C4-2B (cell line): ENCODE measurements at regions not wholly inside any gene's neighbourhood (a gene's known extent, or its start where the extent isn't known, plus 50 kb on each side); places are given as distances from the start of the nearest gene placed in this dataset.

Source experiments
- ZFX ChIP-seq: fragments of 450-650 bp; IDR thresholded peaks from 2 replicates; pipeline ENCODE4 v1.6.1; 2017
- TF ChIP-seq, protein P1 (sequence below): fragments of 450-650 bp; conservative IDR thresholded peaks from 2 replicates; pipeline ENCODE4 v1.5.1; 2017; ENCODE audit warnings: mild to moderate bottlenecking

DNA sequence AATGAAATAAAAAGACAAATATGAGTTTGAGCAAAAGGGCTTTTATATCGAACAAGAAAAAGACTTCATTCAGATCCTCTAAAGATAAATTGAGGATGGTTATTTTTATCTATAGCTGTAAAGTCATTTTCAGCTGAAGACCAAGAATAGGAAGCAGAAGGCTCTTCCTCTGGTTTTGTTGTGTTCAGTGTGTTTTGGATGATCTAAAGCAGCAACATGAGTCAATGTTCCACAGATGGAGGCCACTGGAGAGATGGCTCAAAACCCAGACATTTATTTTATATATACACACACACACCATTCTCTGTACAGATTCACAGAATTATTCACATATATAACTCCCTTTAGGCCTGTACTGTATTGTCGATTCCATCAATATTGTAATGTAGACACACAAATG lies 424.3 kb downstream of the MBD2 start:
- TF ChIP-seq, protein P1, sequence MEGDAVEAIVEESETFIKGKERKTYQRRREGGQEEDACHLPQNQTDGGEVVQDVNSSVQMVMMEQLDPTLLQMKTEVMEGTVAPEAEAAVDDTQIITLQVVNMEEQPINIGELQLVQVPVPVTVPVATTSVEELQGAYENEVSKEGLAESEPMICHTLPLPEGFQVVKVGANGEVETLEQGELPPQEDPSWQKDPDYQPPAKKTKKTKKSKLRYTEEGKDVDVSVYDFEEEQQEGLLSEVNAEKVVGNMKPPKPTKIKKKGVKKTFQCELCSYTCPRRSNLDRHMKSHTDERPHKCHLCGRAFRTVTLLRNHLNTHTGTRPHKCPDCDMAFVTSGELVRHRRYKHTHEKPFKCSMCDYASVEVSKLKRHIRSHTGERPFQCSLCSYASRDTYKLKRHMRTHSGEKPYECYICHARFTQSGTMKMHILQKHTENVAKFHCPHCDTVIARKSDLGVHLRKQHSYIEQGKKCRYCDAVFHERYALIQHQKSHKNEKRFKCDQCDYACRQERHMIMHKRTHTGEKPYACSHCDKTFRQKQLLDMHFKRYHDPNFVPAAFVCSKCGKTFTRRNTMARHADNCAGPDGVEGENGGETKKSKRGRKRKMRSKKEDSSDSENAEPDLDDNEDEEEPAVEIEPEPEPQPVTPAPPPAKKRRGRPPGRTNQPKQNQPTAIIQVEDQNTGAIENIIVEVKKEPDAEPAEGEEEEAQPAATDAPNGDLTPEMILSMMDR = no peak
- no peak for TF ChIP-seq ZFX
